ENCODE measurements at regions not wholly inside any gene's neighbourhood (a gene's known extent, or its start where the extent isn't known, plus 50 kb on each side); places are given as distances from the start of the nearest gene placed in this dataset.

DNA sequence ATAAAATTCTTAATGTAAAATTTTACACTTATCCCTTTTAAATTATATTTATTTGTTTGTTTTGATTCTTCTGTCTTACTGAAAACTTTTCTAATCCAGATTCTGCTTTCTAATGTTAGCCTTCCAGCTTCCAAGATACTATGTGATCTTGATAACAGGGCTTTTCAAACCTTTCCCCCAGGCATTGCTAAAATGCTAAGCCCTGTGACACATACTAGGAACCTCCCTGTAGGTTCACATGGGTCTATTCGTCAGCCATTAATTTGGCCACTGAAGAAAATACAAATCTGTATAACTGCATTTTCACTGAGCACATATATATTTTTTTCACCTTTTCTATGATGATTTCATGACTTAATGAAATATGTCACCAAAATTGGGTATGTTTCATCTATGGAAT is 92.8 kb upstream of the MAP4K3 start:
- Histone ChIP-seq H3K27ac (no peak overlapping the region), H3K36me3 (no peaks in the 10 kb centered on the region), H3K9me3 (no peaks in the 10 kb centered on the region), H3K27me3 (no peaks in the 10 kb centered on the region), H3K4me3 (no peak overlapping the region), H3K4me1 (peaks cover 0 to 24% (median 7%) of the 10 kb centered on the region in 4 donors)
- no peak for DNase-seq
- 79 to 98% (median 94%) methylated on average over 1 of the region's 1 CpG for WGBS, 5 donors
- TF ChIP-seq POLR2AphosphoS5 (IDR thresholded peaks at IDR 0.05) (no peak), EP300 (IDR thresholded peaks at IDR 0.05) (no peak), POLR2A (IDR thresholded peaks at IDR 0.05) (no peak)
- TF ChIP-seq, protein P1, sequence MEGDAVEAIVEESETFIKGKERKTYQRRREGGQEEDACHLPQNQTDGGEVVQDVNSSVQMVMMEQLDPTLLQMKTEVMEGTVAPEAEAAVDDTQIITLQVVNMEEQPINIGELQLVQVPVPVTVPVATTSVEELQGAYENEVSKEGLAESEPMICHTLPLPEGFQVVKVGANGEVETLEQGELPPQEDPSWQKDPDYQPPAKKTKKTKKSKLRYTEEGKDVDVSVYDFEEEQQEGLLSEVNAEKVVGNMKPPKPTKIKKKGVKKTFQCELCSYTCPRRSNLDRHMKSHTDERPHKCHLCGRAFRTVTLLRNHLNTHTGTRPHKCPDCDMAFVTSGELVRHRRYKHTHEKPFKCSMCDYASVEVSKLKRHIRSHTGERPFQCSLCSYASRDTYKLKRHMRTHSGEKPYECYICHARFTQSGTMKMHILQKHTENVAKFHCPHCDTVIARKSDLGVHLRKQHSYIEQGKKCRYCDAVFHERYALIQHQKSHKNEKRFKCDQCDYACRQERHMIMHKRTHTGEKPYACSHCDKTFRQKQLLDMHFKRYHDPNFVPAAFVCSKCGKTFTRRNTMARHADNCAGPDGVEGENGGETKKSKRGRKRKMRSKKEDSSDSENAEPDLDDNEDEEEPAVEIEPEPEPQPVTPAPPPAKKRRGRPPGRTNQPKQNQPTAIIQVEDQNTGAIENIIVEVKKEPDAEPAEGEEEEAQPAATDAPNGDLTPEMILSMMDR (IDR thresholded peaks at IDR 0.05), result no peak
- intact Hi-C loops (cut with DNase I; ENCODE audit: low total_unique reads), result no loop called here

DNA sequence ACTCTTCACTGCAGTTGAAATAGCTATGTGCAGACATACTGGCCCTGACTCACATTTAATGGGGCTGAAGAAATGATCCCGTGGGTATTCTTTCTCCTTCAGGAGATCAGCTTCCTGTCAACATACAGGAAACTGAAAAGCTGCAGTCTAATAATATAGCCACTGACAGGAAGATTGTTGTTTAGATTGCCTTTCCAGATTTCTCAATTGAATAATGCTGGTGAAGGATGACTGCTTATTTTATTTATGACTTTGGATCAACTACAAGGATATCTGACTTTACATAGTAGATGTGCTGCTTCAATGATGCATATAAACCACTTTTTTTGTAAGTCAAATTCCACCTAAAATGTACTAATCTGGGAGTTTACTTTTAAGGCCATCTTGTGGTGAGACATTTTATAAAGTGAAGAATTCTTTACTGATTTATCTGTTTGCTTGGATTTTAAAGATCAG is 93.4 kb upstream of the MAP4K3 start:
- Histone ChIP-seq H3K27me3 (no peaks in the 10 kb centered on the region), H3K9me3 (no peaks in the 10 kb centered on the region), H3K4me1 (peaks cover 0 to 18% (median 4%) of the 10 kb centered on the region in 4 donors), H3K4me3 (no peak overlapping the region), H3K36me3 (no peaks in the 10 kb centered on the region), H3K27ac (no peak overlapping the region)
- no peak for DNase-seq
- TF ChIP-seq, protein P1 (IDR thresholded peaks at IDR 0.05), result no peak
- TF ChIP-seq EP300 (IDR thresholded peaks at IDR 0.05), result no peak
- no peak for TF ChIP-seq POLR2A (IDR thresholded peaks at IDR 0.05)
- TF ChIP-seq POLR2AphosphoS5 (IDR thresholded peaks at IDR 0.05), result no peak
- intact Hi-C loops (cut with DNase I; ENCODE audit: low total_unique reads), result no loop called here
- WGBS, 5 donors, result 12 to 51% (median 36%) methylated on average over 1 of the region's 1 CpG

DNA sequence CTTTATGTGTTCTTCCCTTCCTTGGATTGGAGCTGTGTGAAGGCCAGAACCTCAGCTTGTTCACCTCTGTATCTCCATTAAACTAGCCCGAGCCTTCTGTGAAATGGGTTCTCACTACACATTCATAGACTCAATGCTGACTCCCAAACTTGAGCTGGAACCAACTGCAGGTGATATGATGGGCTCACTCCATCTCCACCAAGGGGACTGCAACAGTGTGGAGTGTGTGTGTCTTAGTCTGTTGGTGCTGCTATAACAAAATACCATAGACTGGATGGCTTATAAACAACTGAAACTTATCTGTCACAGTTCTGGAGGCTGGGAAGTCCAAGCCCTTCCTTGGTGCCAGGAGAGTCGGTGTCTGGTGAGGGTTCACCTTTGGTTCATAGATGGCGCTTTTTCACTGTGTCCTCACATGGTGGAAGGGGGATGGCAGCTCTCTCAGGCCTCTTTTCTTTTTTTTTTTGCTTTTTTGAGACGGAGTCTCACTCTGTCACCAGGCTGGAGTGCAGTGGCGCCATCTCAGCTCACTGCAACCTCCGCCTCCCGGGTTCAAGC is 94.2 kb upstream of the MAP4K3 start:
- H3K4me3 ChIP-seq, result no peak overlapping the region
- 74 to 97% (median 92%) methylated on average over 7 of the region's 7 CpGs for WGBS, 5 donors

DNA sequence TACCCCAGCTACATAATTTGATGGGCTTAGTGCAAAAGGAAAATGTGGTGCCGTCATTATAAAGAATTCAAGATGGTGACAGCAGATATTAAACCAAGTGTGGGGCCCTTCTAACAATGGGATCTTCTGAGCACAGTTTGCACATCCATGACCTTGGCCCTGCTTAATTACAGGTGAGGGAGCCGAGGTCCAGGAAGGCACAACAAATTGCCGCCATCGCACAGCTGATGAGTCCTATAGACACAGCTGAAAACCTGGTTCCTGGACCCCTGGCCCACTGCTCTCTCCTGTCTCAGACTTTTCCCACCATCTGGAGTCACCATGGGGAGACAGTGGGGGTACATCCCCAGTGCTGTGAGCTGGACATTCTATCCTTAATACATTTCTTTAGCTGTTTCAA is 95.8 kb upstream of the MAP4K3 start:
- H3K4me3 ChIP-seq, result no peak overlapping the region
- no peaks in the 10 kb centered on the region for H3K36me3 ChIP-seq
- intact Hi-C loops (cut with DNase I; ENCODE audit: low total_unique reads), result no loop called here
- no peak for DNase-seq
- H3K9me3 ChIP-seq, result no peaks in the 10 kb centered on the region
- peaks cover 0 to 12% (median 0%) of the 10 kb centered on the region in 4 donors for H3K4me1 ChIP-seq
- no peaks in the 10 kb centered on the region for H3K27me3 ChIP-seq
- H3K27ac ChIP-seq, result no peak overlapping the region
- TF ChIP-seq POLR2AphosphoS5 (IDR thresholded peaks at IDR 0.05), result no peak
- TF ChIP-seq POLR2A (IDR thresholded peaks at IDR 0.05), result no peak
- TF ChIP-seq, protein P1 (IDR thresholded peaks at IDR 0.05), result no peak
- no peak for TF ChIP-seq EP300 (IDR thresholded peaks at IDR 0.05)
- 86 to 94% (median 92%) methylated on average over 4 of the region's 4 CpGs for WGBS, 5 donors

More for the DNA sequence above, 94.2 kb upstream of the MAP4K3 start:
- Histone ChIP-seq H3K4me1 (peaks cover 0 to 12% (median 0%) of the 10 kb centered on the region in 4 donors), H3K36me3 (no peaks in the 10 kb centered on the region), H3K27me3 (no peaks in the 10 kb centered on the region), H3K9me3 (no peaks in the 10 kb centered on the region), H3K27ac (no peak overlapping the region)
- TF ChIP-seq, protein P1 (IDR thresholded peaks at IDR 0.05), result no peak
- TF ChIP-seq POLR2AphosphoS5 (IDR thresholded peaks at IDR 0.05) (no peak), POLR2A (IDR thresholded peaks at IDR 0.05) (no peak), EP300 (IDR thresholded peaks at IDR 0.05) (no peak)
- no peak for DNase-seq
- intact Hi-C loops (cut with DNase I; ENCODE audit: low total_unique reads), result no loop called here

Measured in stomach (tissue), 8 donors.